Pancreas (tissue), 10 donors: ENCODE measurements at regions not wholly inside any gene's neighbourhood (a gene's known extent, or its start where the extent isn't known, plus 50 kb on each side); places are given as distances from the start of the nearest gene placed in this dataset.

ENCODE experiments used
- ATAC-seq, 4 donors: fragments of 200-7000 bp; cut with Tn5 transposase; one replicate each; pipeline versions ENCODE4 v1.8.0 to v1.9.1; 2020; ENCODE audit warnings: mild to moderate bottlenecking in 4 of 4, moderate library complexity in 4 of 4
- DNase-seq, 6 donors: peaks; one replicate each; pipeline ENCODE4 v3.0.0-alpha.2; 2020
- FAIRE-seq: peaks from 2 replicates; lab custom pipeline; 2012; peaks lifted over from hg19 to GRCh38; lab: Jason Lieb, UNC
- H3K27ac ChIP-seq, 4 donors: fragments of 200-600 bp; sonication (generic); 1 replicate in 3 of 4; 2 replicates in 1 of 4; pipeline versions ENCODE4 v1.5.0 to v1.8.0; 2020
- H3K27me3 ChIP-seq, 4 donors: fragments of 200-600 bp; one replicate each; pipeline ENCODE4 v1.8.0; 2021
- H3K36me3 ChIP-seq, 3 donors: fragments of 200-600 bp; sonication (generic) in 1 of 3; one replicate each; pipeline versions ENCODE4 v1.5.0 to v1.8.0; 2020 to 2021
- H3K4me1 ChIP-seq, 3 donors: fragments of 200-600 bp; one replicate each; pipeline ENCODE4 v1.8.0; 2021
- H3K4me3 ChIP-seq, 4 donors: fragments of 200-600 bp; sonication (generic) in 2 of 4; one replicate each; pipeline versions ENCODE4 v1.5.0 to v1.8.0; 2020 to 2021
- H3K9me3 ChIP-seq, 4 donors: fragments of 200-600 bp; one replicate each; pipeline ENCODE4 v1.8.0; 2021
- CTCF ChIP-seq, 4 donors: fragments of 200-600 bp; sonication (generic) in 3 of 4; IDR thresholded peaks; one replicate each; pipeline versions ENCODE4 v1.5.0 to v1.8.0; 2021; ENCODE audit warnings: antibody characterized with exemption in 4 of 4
- WGBS, 2 donors: extraction: QIAGEN DNeasy Blood & Tissue Kit; methylation state at CpG; one replicate each; pipeline ENCODE4 v1.1.7; 2013; 5-methylcytosine and 5-hydroxymethylcytosine counted together
- intact Hi-C, 3 donors: fragments of 100-400 bp; cut with DNase I; formaldehyde crosslinking; loops; one replicate each; pipeline versions ENCODE4 v1.11.1 to v1.14.2; 2022
- donor health status: healthy with polysubstance abuse.
- donor health status: DM: no; HTN: no; CAD: no; lungs with moderate emphysema.
- donor health status: DM: no; HTN: no; CAD: no.
- donor health status: control.
- donor health status: control.
- donor health status: Bipolar disorder and iron deficiency.
- donor health status: DM: yes; HTN: yes; CAD: no.
- donor health status: DM: no; HTN: no; CAD: no.
- donor health status: DM: no; HTN: no; CAD: no.
- donor health status: DM: yes; HTN: yes; CAD: no.

DNA sequence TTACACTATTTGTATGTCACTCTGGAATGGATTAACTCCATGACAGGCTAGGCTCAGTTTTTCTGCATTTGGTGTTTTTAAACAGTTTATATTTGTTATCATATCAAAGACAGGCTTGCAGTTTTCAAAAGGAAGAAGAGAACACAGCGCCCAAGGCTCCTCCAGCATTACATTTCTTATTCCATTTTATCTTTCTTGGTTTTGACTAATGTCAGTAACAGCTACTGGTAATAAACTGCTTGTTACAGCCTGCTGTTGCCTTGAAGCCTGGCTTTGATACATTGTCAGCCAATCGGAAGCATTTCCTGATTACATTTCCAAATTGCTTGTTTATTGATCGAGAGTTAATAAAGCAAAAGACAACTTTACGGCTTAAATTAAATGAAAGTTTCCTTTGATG is 166.0 kb upstream of the MDFIC start:
- no peaks in the 10 kb centered on the region for H3K9me3 ChIP-seq
- intact Hi-C loops: no loop called here
- H3K27ac ChIP-seq: no peak overlapping the region
- 32 to 33% methylated on average over 4 of the region's 4 CpGs for whole genome bisulfite sequencing, 2 donors
- FAIRE-seq (no peak), DNase-seq (no peak), ATAC-seq (no peak)
- no peaks in the 10 kb centered on the region for H3K27me3 ChIP-seq
- H3K4me3 ChIP-seq: no peak overlapping the region
- H3K36me3 ChIP-seq: no peaks in the 10 kb centered on the region
- H3K4me1 ChIP-seq: no peaks in the 10 kb centered on the region
- TF ChIP-seq CTCF (IDR thresholded peaks at IDR 0.05): no peak

GRCh38 chr7:114758661-114759227 is 163.2 kb upstream of the MDFIC start:
- Histone ChIP-seq H3K9me3 (no peaks in the 10 kb centered on the region), H3K4me1 (no peaks in the 10 kb centered on the region), H3K27ac (no peak overlapping the region), H3K27me3 (no peaks in the 10 kb centered on the region), H3K36me3 (no peaks in the 10 kb centered on the region), H3K4me3 (no peak overlapping the region)
- TF ChIP-seq CTCF (IDR thresholded peaks at IDR 0.05): no peak
- ATAC-seq: no peak
- no peak for FAIRE-seq
- intact Hi-C loops: no loop called here
- 60 to 63% methylated on average over 4 of the region's 4 CpGs for WGBS, 2 donors
- DNase-seq: no peak

- no peak for DNase-seq
- Histone ChIP-seq H3K4me3 (no peak overlapping the region), H3K36me3 (no peaks in the 10 kb centered on the region), H3K4me1 (no peaks in the 10 kb centered on the region), H3K27ac (no peak overlapping the region), H3K9me3 (no peaks in the 10 kb centered on the region), H3K27me3 (no peaks in the 10 kb centered on the region)
- WGBS, 2 donors: 94 to 96% methylated on average over 2 of the region's 2 CpGs
- ATAC-seq: no peak
- intact Hi-C loops: no loop called here
- TF ChIP-seq CTCF (IDR thresholded peaks at IDR 0.05): no peak
- no peak for FAIRE-seq
Measured at GRCh38 chr7:114759347-114760062, 162.4 kb upstream of the MDFIC start.

DNA sequence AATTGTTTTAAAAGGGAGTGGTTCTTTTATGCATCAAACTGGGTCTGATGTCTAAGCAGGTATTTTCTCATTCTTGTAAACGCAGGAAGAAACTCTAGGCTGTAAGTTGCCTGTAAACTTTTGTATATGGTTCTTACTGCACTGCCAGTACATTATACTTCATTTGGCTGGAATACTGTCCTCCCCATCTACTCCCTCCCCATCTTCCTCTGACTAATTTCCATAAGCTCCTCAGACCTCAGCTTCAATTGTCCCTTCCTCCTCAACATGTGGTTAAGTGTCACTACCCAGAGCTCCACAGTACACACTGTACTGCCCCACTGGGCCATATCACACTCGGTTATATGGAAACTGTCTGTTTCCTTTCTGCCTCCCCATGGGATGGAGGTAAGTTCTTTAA is 161.4 kb upstream of the MDFIC start:
- Histone ChIP-seq H3K36me3 (no peaks in the 10 kb centered on the region), H3K27me3 (no peaks in the 10 kb centered on the region), H3K9me3 (no peaks in the 10 kb centered on the region), H3K4me3 (no peak overlapping the region), H3K27ac (no peak overlapping the region), H3K4me1 (no peaks in the 10 kb centered on the region)
- WGBS, 2 donors: 73 to 74% methylated on average over 2 of the region's 2 CpGs
- intact Hi-C loops: no loop called here
- TF ChIP-seq CTCF (IDR thresholded peaks at IDR 0.05): no peak
- ATAC-seq (no peak), FAIRE-seq (no peak), DNase-seq (no peak)

DNA sequence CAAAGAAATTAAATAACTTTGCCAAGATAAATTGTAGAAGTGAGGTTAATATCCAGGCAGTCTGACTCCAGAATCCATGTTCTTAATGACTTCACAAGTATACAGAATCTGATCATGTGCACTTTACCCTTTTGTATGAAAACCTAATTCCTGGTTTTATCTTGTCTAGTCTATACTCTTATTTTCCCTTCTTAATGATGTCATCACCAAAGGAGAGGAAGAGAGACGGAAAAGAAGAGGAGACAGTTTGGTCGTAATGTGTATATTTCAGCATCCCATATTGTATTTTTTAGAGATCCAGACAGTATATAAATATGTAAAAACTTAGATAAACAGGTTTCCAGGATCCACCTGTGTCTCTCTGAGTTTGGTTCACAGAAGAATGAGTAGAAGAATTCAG is 159.9 kb upstream of the MDFIC start:
- Histone ChIP-seq H3K27me3 (no peaks in the 10 kb centered on the region), H3K9me3 (no peaks in the 10 kb centered on the region), H3K4me3 (no peak overlapping the region), H3K4me1 (no peaks in the 10 kb centered on the region), H3K36me3 (no peaks in the 10 kb centered on the region), H3K27ac (no peak overlapping the region)
- no peak for TF ChIP-seq CTCF (IDR thresholded peaks at IDR 0.05)
- no peak for DNase-seq
- FAIRE-seq: no peak
- intact Hi-C loops: no loop called here
- WGBS, 2 donors: 77 to 88% methylated on average over 2 of the region's 2 CpGs
- no peak for ATAC-seq
